ENCODE measurements at regions not wholly inside any gene's neighbourhood (a gene's known extent, or its start where the extent isn't known, plus 50 kb on each side); places are given as distances from the start of the nearest gene placed in this dataset.

- DNase-seq (ENCODE audit: low read depth, low spot score), result no peak
- TF ChIP-seq CTCF (IDR thresholded peaks at IDR 0.05; ENCODE audit: insufficient read depth, low read length, missing control alignments), result no peak
- no peak overlapping the region for H3K4me3 ChIP-seq (ENCODE audit: low read depth, low read length)
- ChIA-PET CTCF (no interaction called here), POLR2A (no interaction called here)
Observed at GRCh38 chr3:167892205-167892604, 156.7 kb downstream of the SERPINI1 start.

- TF ChIP-seq CTCF (IDR thresholded peaks at IDR 0.05; ENCODE audit: insufficient read depth, low read length, missing control alignments), result no peak
- CTCF ChIA-PET, result interaction anchor here (1.6 kb wide), 1 partner anchor 9 kb away, joined by 4 read pairs; no protein-coding TSS in a partner anchor
- DNase-seq (ENCODE audit: low read depth, low spot score), result no peak
- H3K4me3 ChIP-seq (ENCODE audit: low read depth, low read length), result no peak overlapping the region
- POLR2A ChIA-PET, result no interaction called here
Observed at GRCh38 chr3:167887096-167887495, 151.6 kb downstream of the SERPINI1 start.

- no peak for TF ChIP-seq CTCF (IDR thresholded peaks at IDR 0.05; ENCODE audit: insufficient read depth, low read length, missing control alignments)
- H3K4me3 ChIP-seq (ENCODE audit: low read depth, low read length), result no peak overlapping the region
- ChIA-PET CTCF (interaction anchor here (1.6 kb wide), 1 partner anchor 10 kb away, joined by 4 read pairs; no protein-coding TSS in a partner anchor), POLR2A (no interaction called here)
- DNase-seq (ENCODE audit: low read depth, low spot score), result no peak
Observed at GRCh38 chr3:167886690-167887089, 151.2 kb downstream of the SERPINI1 start.

GRCh38 chr3:167885277-167885676, 149.8 kb downstream of the SERPINI1 start:
- no peak for DNase-seq (ENCODE audit: low read depth, low spot score)
- no peak for TF ChIP-seq CTCF (IDR thresholded peaks at IDR 0.05; ENCODE audit: insufficient read depth, low read length, missing control alignments)
- ChIA-PET CTCF (interaction anchor here (0.7 to 1.6 kb wide), 2 partner anchors 10 to 11 kb away, joined by 3 to 4 read pairs; no protein-coding TSS in a partner anchor), POLR2A (no interaction called here)
- no peak overlapping the region for H3K4me3 ChIP-seq (ENCODE audit: low read depth, low read length)

GRCh38 chr3:167884481-167884880, 149.0 kb downstream of the SERPINI1 start:
- no peak for TF ChIP-seq CTCF (IDR thresholded peaks at IDR 0.05; ENCODE audit: insufficient read depth, low read length, missing control alignments)
- no peak overlapping the region for H3K4me3 ChIP-seq (ENCODE audit: low read depth, low read length)
- CTCF ChIA-PET, result no interaction called here
- POLR2A ChIA-PET, result no interaction called here
- no peak for DNase-seq (ENCODE audit: low read depth, low spot score)

GRCh38 chr3:167883452-167883851, 147.9 kb downstream of the SERPINI1 start:
- no peak for DNase-seq (ENCODE audit: low read depth, low spot score)
- H3K4me3 ChIP-seq (ENCODE audit: low read depth, low read length), result no peak overlapping the region
- CTCF ChIA-PET, result interaction anchor here (4.9 kb wide), 1 partner anchor 504 kb away, joined by 28 read pairs; the partner anchor contains the start of gene ZBBX
- TF ChIP-seq CTCF (IDR thresholded peaks at IDR 0.05; ENCODE audit: insufficient read depth, low read length, missing control alignments), result no peak
- POLR2A ChIA-PET, result no interaction called here

Data from AG04449 (cell line).